ENCODE measurements at regions not wholly inside any gene's neighbourhood (a gene's known extent, or its start where the extent isn't known, plus 50 kb on each side); places are given as distances from the start of the nearest gene placed in this dataset.

DNA sequence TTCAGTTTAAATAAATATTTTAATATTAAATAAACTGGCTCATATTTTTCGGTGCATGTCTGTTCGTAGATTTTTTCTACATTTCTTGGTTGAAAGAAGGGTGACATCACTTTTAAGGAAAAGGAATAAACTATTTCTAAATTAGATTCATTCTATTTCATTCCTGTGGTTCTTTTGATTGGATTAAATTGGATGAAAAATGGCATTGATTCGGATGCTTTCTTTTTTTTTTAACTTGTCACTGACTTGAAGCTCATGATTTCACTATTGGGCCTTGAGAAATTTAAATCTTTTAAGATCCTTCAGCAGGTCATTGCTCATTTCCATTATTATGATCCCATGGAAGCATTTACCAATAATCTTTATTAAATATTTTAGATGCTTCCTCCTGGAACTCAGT is 113.1 kb upstream of the RASSF8 start:
- TF ChIP-seq RAD21 (IDR thresholded peaks at IDR 0.05; ENCODE audit: low read depth) (no peak), EP300 (IDR thresholded peaks at IDR 0.05; ENCODE audit: borderline replicate concordance) (no peak)
